ENCODE measurements at regions not wholly inside any gene's neighbourhood (a gene's known extent, or its start where the extent isn't known, plus 50 kb on each side); places are given as distances from the start of the nearest gene placed in this dataset.

- WGBS, 2 donors, result 65 to 68% methylated on average over 14 of the region's 14 CpGs
- no peaks in the 10 kb centered on the region for H3K27me3 ChIP-seq
- H3K36me3 ChIP-seq (replicated peaks in 1 of 2; ENCODE audit: insufficient read depth in 1 of 2, low read depth in 2 of 2), result no peaks in the 10 kb centered on the region
- no peak for ATAC-seq
- no peak overlapping the region for H3K27ac ChIP-seq
- TF ChIP-seq POLR2A (IDR thresholded peaks at IDR 0.05), result no peak
- TF ChIP-seq, protein P1, sequence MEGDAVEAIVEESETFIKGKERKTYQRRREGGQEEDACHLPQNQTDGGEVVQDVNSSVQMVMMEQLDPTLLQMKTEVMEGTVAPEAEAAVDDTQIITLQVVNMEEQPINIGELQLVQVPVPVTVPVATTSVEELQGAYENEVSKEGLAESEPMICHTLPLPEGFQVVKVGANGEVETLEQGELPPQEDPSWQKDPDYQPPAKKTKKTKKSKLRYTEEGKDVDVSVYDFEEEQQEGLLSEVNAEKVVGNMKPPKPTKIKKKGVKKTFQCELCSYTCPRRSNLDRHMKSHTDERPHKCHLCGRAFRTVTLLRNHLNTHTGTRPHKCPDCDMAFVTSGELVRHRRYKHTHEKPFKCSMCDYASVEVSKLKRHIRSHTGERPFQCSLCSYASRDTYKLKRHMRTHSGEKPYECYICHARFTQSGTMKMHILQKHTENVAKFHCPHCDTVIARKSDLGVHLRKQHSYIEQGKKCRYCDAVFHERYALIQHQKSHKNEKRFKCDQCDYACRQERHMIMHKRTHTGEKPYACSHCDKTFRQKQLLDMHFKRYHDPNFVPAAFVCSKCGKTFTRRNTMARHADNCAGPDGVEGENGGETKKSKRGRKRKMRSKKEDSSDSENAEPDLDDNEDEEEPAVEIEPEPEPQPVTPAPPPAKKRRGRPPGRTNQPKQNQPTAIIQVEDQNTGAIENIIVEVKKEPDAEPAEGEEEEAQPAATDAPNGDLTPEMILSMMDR (IDR thresholded peaks at IDR 0.05), result no peak
- H3K4me1 ChIP-seq, result no peaks in the 10 kb centered on the region
- intact Hi-C loops (cut with DNase I), result no loop called here
- DNase-seq, result no peak
- H3K9me3 ChIP-seq, result no peaks in the 10 kb centered on the region
- H3K4me3 ChIP-seq, result no peak overlapping the region
These were observed 255.6 kb downstream of the PREX1 start for GRCh38 chr20:48571949-48572847.

- H3K27ac ChIP-seq, result no peak overlapping the region
- DNase-seq (no peak), ATAC-seq (no peak)
- no peaks in the 10 kb centered on the region for H3K27me3 ChIP-seq
- TF ChIP-seq, protein P1 (IDR thresholded peaks at IDR 0.05), result no peak
- no peak for TF ChIP-seq POLR2A (IDR thresholded peaks at IDR 0.05)
- WGBS, 2 donors, result 57 to 69% methylated on average over 9 of the region's 9 CpGs
- H3K4me3 ChIP-seq, result no peak overlapping the region
- intact Hi-C loops (cut with DNase I), result no loop called here
- no peaks in the 10 kb centered on the region for H3K36me3 ChIP-seq (replicated peaks in 1 of 2; ENCODE audit: insufficient read depth in 1 of 2, low read depth in 2 of 2)
- no peaks in the 10 kb centered on the region for H3K4me1 ChIP-seq
- H3K9me3 ChIP-seq, result no peaks in the 10 kb centered on the region
These were observed 258.1 kb downstream of the PREX1 start for GRCh38 chr20:48569679-48570078.

DNA sequence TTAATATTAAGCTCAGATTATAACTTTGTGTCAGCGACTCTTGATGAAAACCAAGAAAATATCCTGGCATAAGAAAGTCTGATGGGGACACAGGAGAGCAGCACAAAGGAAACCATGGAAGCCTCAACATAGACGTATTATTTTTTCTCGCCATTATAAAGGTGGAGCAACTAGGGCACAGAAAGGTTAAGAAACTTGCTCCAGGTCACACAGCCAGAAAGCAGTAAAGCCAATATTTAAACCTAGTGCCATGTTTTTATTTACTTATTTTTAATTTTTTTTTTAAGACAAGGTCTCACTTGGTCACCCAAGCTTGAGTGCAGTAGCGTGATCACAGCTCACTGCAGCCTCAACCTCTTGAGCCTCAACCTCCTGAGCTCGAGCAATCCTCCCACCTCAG is 259.3 kb downstream of the PREX1 start:
- Histone ChIP-seq H3K9me3 (no peaks in the 10 kb centered on the region), H3K27me3 (no peaks in the 10 kb centered on the region), H3K4me3 (no peak overlapping the region), H3K27ac (no peak overlapping the region), H3K36me3 (replicated peaks in 1 of 2; ENCODE audit: insufficient read depth in 1 of 2, low read depth in 2 of 2) (no peaks in the 10 kb centered on the region), H3K4me1 (no peaks in the 10 kb centered on the region)
- ATAC-seq (no peak), DNase-seq (no peak)
- intact Hi-C loops (cut with DNase I), result no loop called here
- WGBS, 2 donors, result 62 to 71% methylated on average over 5 of the region's 5 CpGs
- TF ChIP-seq POLR2A (IDR thresholded peaks at IDR 0.05), result no peak
- TF ChIP-seq, protein P1 (IDR thresholded peaks at IDR 0.05), result no peak

GRCh38 chr20:48567145-48567544 is 260.7 kb downstream of the PREX1 start:
- no peaks in the 10 kb centered on the region for H3K27me3 ChIP-seq
- no peaks in the 10 kb centered on the region for H3K4me1 ChIP-seq
- WGBS, 2 donors, result 18 to 62% methylated on average over 1 to 5 of the region's 5 CpGs
- no peak overlapping the region for H3K4me3 ChIP-seq
- no peak for ATAC-seq
- H3K27ac ChIP-seq, result no peak overlapping the region
- H3K9me3 ChIP-seq, result no peaks in the 10 kb centered on the region
- TF ChIP-seq POLR2A (IDR thresholded peaks at IDR 0.05), result no peak
- TF ChIP-seq, protein P1 (IDR thresholded peaks at IDR 0.05), result no peak
- H3K36me3 ChIP-seq (replicated peaks in 1 of 2; ENCODE audit: insufficient read depth in 1 of 2, low read depth in 2 of 2), result no peaks in the 10 kb centered on the region
- intact Hi-C loops (cut with DNase I), result no loop called here
- DNase-seq, result no peak

Measured in body of pancreas (tissue), 4 donors.